IMR-90 (cell line): ENCODE measurements at regions not wholly inside any gene's neighbourhood (a gene's known extent, or its start where the extent isn't known, plus 50 kb on each side); places are given as distances from the start of the nearest gene placed in this dataset.

Experiments
- ATAC-seq: fragments of 200-7000 bp; cut with Tn5 transposase; 2 replicates; pipeline ENCODE4 v1.9.1; 2020; ENCODE audit warnings: low read depth, mild to moderate bottlenecking, moderate library complexity
- BruUV-seq: library from RNA; stranded (reverse); fragments of 400-500 nt; replicated peaks from 2 replicates; lab custom pipeline; 2021; lab: Mats Ljungman, UMichigan
- CTCF ChIA-PET: fragments of 300-600 bp; formaldehyde crosslinking; extraction: SDS; loops from one replicate; lab custom pipeline; 2021; ENCODE audit warnings: antibody characterized with exemption; lab: Yijun Ruan, JAX
- POLR2A ChIA-PET: fragments of 300-600 bp; sonication (Branson Sonifier 250); formaldehyde crosslinking; loops from one replicate; lab custom pipeline; 2022; ENCODE audit warnings: antibody characterized with exemption; ENCODE audit not compliant: unreplicated experiment; lab: Charles Lee
- DNase-seq: peaks from one replicate; pipeline ENCODE4 v3.0.0; 2013
- H2AFZ ChIP-seq: replicated peaks from 2 replicates; pipeline ENCODE3; 2013; ENCODE audit warnings: low read length, mild to moderate bottlenecking; ENCODE audit not compliant: poor library complexity
- H2AK5ac ChIP-seq: 2 replicates; pipeline ENCODE4 v1.6.1; 2013; ENCODE audit warnings: low read depth, low read length, inconsistent platforms
- H2AK9ac ChIP-seq: replicated peaks from 2 replicates; pipeline ENCODE3; 2013; ENCODE audit warnings: mild to moderate bottlenecking, low read depth, low read length, moderate library complexity; ENCODE audit not compliant: poor library complexity
- H2BK120ac ChIP-seq: 2 replicates; pipeline ENCODE4 v1.6.1; 2013; ENCODE audit warnings: low read depth, low read length, inconsistent platforms
- H2BK15ac ChIP-seq: 3 replicates; pipeline ENCODE4 v1.6.1; 2013; ENCODE audit warnings: low read depth, low read length, inconsistent platforms
- H2BK20ac ChIP-seq: 2 replicates; pipeline ENCODE4 v1.6.1; 2013; ENCODE audit warnings: low read depth, mild to moderate bottlenecking, inconsistent platforms, low read length, moderate library complexity
- H2BK5ac ChIP-seq: 2 replicates; pipeline ENCODE4 v1.6.1; 2013; ENCODE audit warnings: mild to moderate bottlenecking, low read depth, low read length, inconsistent platforms; ENCODE audit not compliant: poor library complexity, severe bottlenecking
- H3K14ac ChIP-seq: replicated peaks from 2 replicates; pipeline ENCODE4 v1.6.1; 2013; ENCODE audit warnings: low read depth, low read length, inconsistent platforms
- H3K18ac ChIP-seq: 2 replicates; pipeline ENCODE4 v1.6.1; 2013; ENCODE audit warnings: low read depth, low read length, control low read depth
- H3K23ac ChIP-seq: 2 replicates; pipeline ENCODE4 v1.6.1; 2013; ENCODE audit warnings: low read depth, low read length, inconsistent platforms
- H3K27ac ChIP-seq: 2 replicates; pipeline ENCODE4 v1.5.1; 2013; ENCODE audit warnings: mild to moderate bottlenecking, control low read depth, low read length; ENCODE audit not compliant: insufficient read depth
- H3K27me3 ChIP-seq: 2 replicates; pipeline ENCODE4 v1.6.1; 2013; ENCODE audit warnings: low read length; ENCODE audit not compliant: control insufficient read depth, insufficient read depth
- H3K36me3 ChIP-seq: 2 replicates; pipeline ENCODE4 v1.6.1; 2013; ENCODE audit warnings: low read length, mixed read lengths; ENCODE audit not compliant: control insufficient read depth, insufficient read depth
- H3K4ac ChIP-seq: 2 replicates; pipeline ENCODE4 v1.6.1; 2013; ENCODE audit warnings: low read depth, low read length, inconsistent platforms
- H3K4me1 ChIP-seq: 2 replicates; pipeline ENCODE4 v1.6.1; 2013; ENCODE audit warnings: low read length, mixed read lengths; ENCODE audit not compliant: control insufficient read depth, insufficient read depth
- H3K4me2 ChIP-seq: 2 replicates; pipeline ENCODE4 v1.6.1; 2013; ENCODE audit warnings: low read depth, mild to moderate bottlenecking, control low read depth, low read length, moderate library complexity
- H3K4me3 ChIP-seq: 2 replicates; pipeline ENCODE4 v1.5.1; 2013; ENCODE audit warnings: low read depth, mild to moderate bottlenecking, control low read depth, low read length, moderate library complexity; ENCODE audit not compliant: insufficient read depth
- H3K56ac ChIP-seq: 2 replicates; pipeline ENCODE4 v1.6.1; 2013; ENCODE audit warnings: low read length, inconsistent platforms; ENCODE audit not compliant: insufficient read depth; ENCODE audit errors: extremely low read depth
- H3K79me1 ChIP-seq, 2 experiments: 2 replicates each; pipeline ENCODE4 v1.6.1; 2013; ENCODE audit warnings: low read length in 2 of 2, inconsistent platforms in 1 of 2, low read depth in 1 of 2
- H3K9ac ChIP-seq: 2 replicates; pipeline ENCODE4 v1.6.1; 2013; ENCODE audit warnings: low read depth, low read length, control low read depth
- H3K9me1 ChIP-seq: 2 replicates; pipeline ENCODE4 v1.6.1; 2013; ENCODE audit warnings: low read length, inconsistent platforms; ENCODE audit not compliant: insufficient read depth
- H3K9me3 ChIP-seq: 2 replicates; pipeline ENCODE4 v1.6.1; 2013; ENCODE audit warnings: low read length; ENCODE audit not compliant: control insufficient read depth, insufficient read depth
- H4K20me1 ChIP-seq: 2 replicates; pipeline ENCODE4 v1.6.1; 2013; ENCODE audit warnings: low read length, inconsistent platforms; ENCODE audit not compliant: insufficient read depth
- H4K5ac ChIP-seq: 2 replicates; pipeline ENCODE4 v1.6.1; 2013; ENCODE audit warnings: mild to moderate bottlenecking, low read depth, low read length, control low read depth
- H4K8ac ChIP-seq, 2 experiments: 2 replicates each; pipeline ENCODE4 v1.6.1; 2013; ENCODE audit warnings: low read depth in 2 of 2, low read length in 2 of 2, control low read depth in 1 of 2, inconsistent platforms in 1 of 2
- H4K91ac ChIP-seq: 2 replicates; pipeline ENCODE4 v1.6.1; 2013; ENCODE audit warnings: low read depth, low read length, inconsistent platforms; ENCODE audit not compliant: insufficient read depth
- BHLHE40 ChIP-seq: fragments of 150-350 bp; IDR thresholded peaks from 2 replicates; pipeline ENCODE4 v1.6.1; 2016; ENCODE audit warnings: mild to moderate bottlenecking, low read depth, low read length
- CHD1 ChIP-seq: IDR thresholded peaks from 2 replicates; pipeline ENCODE4 v1.6.1; 2012; ENCODE audit warnings: low read depth, low read length, improper control_type of control experiment
- FOS ChIP-seq: fragments of 150-350 bp; IDR thresholded peaks from 2 replicates; pipeline ENCODE4 v1.6.1; 2016; ENCODE audit warnings: low read depth, low read length
- MAFK ChIP-seq: IDR thresholded peaks from 2 replicates; pipeline ENCODE4 v1.6.1; 2012; ENCODE audit warnings: low read depth, low read length, improper control_type of control experiment
- MAZ ChIP-seq: IDR thresholded peaks from 2 replicates; pipeline ENCODE4 v1.6.1; 2012; ENCODE audit warnings: low read depth, mild to moderate bottlenecking, low read length, improper control_type of control experiment, moderate library complexity, borderline replicate concordance
- MXI1 ChIP-seq: IDR thresholded peaks from 2 replicates; pipeline ENCODE4 v1.6.1; 2012; ENCODE audit warnings: low read depth, mild to moderate bottlenecking, low read length, moderate library complexity, borderline replicate concordance
- NFE2L2 ChIP-seq: fragments of 150-350 bp; IDR thresholded peaks from 2 replicates; pipeline ENCODE4 v1.6.1; 2016; ENCODE audit warnings: low read depth, mild to moderate bottlenecking, low read length
- POLR2A ChIP-seq: IDR thresholded peaks from 2 replicates; pipeline ENCODE4 v1.6.1; 2012; ENCODE audit warnings: mild to moderate bottlenecking, low read depth, low read length
- RAD21 ChIP-seq: IDR thresholded peaks from 2 replicates; pipeline ENCODE4 v1.6.1; 2012; ENCODE audit warnings: low read length, improper control_type of control experiment
- RCOR1 ChIP-seq: IDR thresholded peaks from 2 replicates; pipeline ENCODE4 v1.6.1; 2012; ENCODE audit warnings: mild to moderate bottlenecking, low read length, improper control_type of control experiment; ENCODE audit not compliant: insufficient replicate concordance
- SMC3 ChIP-seq: fragments of 150-350 bp; IDR thresholded peaks from 2 replicates; pipeline ENCODE4 v1.6.1; 2016; ENCODE audit warnings: low read depth, mild to moderate bottlenecking, antibody characterized with exemption, low read length, moderate library complexity
- WGBS, 2 experiments: methylation state at CpG; one replicate each; pipeline versions ENCODE4 v1.1.5 to v1.1.7; 2013; ENCODE audit warnings: missing lambda C conversion rate in 2 of 2; ENCODE audit not compliant: insufficient read length in 1 of 2; ENCODE audit errors: extremely low coverage in 2 of 2; 5-methylcytosine and 5-hydroxymethylcytosine counted together
- dilution Hi-C: fragments of 300-500 bp; cut with HindIII; formaldehyde crosslinking; loops from one replicate; pipeline ENCODE4 v1.14.3; 2018; ENCODE audit warnings: low sequenced_read_pairs; ENCODE audit not compliant: unreplicated experiment
- in situ Hi-C: fragments of 300-500 bp; cut with MboI; formaldehyde crosslinking; loops from 3 replicates; pipeline ENCODE4 v1.14.3; 2019; ENCODE audit warnings: low sequenced_read_pairs, inconsistent platforms, mixed read lengths
- intact Hi-C: fragments of 100-400 bp; cut with micrococcal nuclease; formaldehyde crosslinking; loops from 2 replicates; pipeline ENCODE4 v1.10.0; 2022
- TF ChIP-seq, protein P1 (sequence below): fragments of 150-350 bp; IDR thresholded peaks from 2 replicates; pipeline ENCODE4 v1.6.1; 2017; ENCODE audit warnings: mild to moderate bottlenecking, antibody characterized with exemption, low read length, low read depth
- TF ChIP-seq, protein P2 (sequence below): conservative IDR thresholded peaks from 2 replicates; pipeline ENCODE4 v1.5.1; 2012; ENCODE audit warnings: mild to moderate bottlenecking, low read depth, low read length, improper control_type of control experiment
- TF ChIP-seq, protein P3 (sequence below): fragments of 150-350 bp; IDR thresholded peaks from 2 replicates; pipeline ENCODE4 v1.6.1; 2016; ENCODE audit warnings: low read depth, mild to moderate bottlenecking, low read length, moderate library complexity, borderline replicate concordance

DNA sequence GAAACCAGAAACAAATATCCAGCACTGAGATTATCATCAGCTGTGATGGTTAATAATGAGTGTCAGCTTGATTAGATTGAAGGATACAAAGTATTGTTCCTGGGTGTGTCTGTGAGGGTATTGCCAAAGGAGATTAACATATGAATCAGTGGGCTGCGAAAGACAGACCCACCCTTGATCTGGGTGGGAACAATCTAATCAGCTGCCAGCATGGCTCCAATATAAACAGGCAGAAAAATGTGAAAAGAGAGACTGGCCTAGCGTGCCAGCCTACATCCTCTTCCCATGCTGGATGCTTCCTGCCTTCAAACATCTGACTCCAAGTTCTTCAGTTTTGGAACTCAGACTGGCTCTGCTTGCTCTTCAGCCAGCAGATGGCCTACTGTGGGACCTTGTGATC lies 869.5 kb downstream of the SI start:
- H2BK120ac ChIP-seq: no peak overlapping the region
- ChIA-PET POLR2A (no interaction called here), CTCF (no interaction called here)
- no peak overlapping the region for H2BK20ac ChIP-seq
- H2BK5ac ChIP-seq: no peak overlapping the region
- H3K27me3 ChIP-seq: no peaks in the 10 kb centered on the region
- H3K56ac ChIP-seq: no peak overlapping the region
- no peak overlapping the region for H3K4me3 ChIP-seq
- H4K5ac ChIP-seq: no peak overlapping the region
- H4K8ac ChIP-seq: no peak overlapping the region
- dilution Hi-C loops: no loop called here
- intact Hi-C loops: no loop called here
- no peak overlapping the region for H3K18ac ChIP-seq
- H3K14ac ChIP-seq: no peak overlapping the region
- no peaks in the 10 kb centered on the region for H3K36me3 ChIP-seq
- H3K4me1 ChIP-seq: no peaks in the 10 kb centered on the region
- no peaks in the 10 kb centered on the region for H3K9me1 ChIP-seq
- in situ Hi-C loops: no loop called here
- H3K9me3 ChIP-seq: peaks cover 8% of the 10 kb centered on the region
- no peak overlapping the region for H3K23ac ChIP-seq
- no TSS peak for BruUV-seq
- H2AK5ac ChIP-seq: no peak overlapping the region
- no peak overlapping the region for H3K4me2 ChIP-seq
- H3K9ac ChIP-seq: no peak overlapping the region
- DNase-seq (no peak), ATAC-seq (no peak)
- no peaks in the 10 kb centered on the region for H4K20me1 ChIP-seq
- H3K79me1 ChIP-seq: no peaks in the 10 kb centered on the region
- TF ChIP-seq RCOR1: no peak
- no peak for TF ChIP-seq POLR2A
- no peak for TF ChIP-seq MXI1
- no peak for TF ChIP-seq MAFK
- no peak for TF ChIP-seq SMC3
- TF ChIP-seq BHLHE40: no peak
- no peak for TF ChIP-seq CHD1
- TF ChIP-seq, protein P1, sequence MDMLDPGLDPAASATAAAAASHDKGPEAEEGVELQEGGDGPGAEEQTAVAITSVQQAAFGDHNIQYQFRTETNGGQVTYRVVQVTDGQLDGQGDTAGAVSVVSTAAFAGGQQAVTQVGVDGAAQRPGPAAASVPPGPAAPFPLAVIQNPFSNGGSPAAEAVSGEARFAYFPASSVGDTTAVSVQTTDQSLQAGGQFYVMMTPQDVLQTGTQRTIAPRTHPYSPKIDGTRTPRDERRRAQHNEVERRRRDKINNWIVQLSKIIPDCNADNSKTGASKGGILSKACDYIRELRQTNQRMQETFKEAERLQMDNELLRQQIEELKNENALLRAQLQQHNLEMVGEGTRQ: no peak
- TF ChIP-seq FOS: no peak
- TF ChIP-seq, protein P2, sequence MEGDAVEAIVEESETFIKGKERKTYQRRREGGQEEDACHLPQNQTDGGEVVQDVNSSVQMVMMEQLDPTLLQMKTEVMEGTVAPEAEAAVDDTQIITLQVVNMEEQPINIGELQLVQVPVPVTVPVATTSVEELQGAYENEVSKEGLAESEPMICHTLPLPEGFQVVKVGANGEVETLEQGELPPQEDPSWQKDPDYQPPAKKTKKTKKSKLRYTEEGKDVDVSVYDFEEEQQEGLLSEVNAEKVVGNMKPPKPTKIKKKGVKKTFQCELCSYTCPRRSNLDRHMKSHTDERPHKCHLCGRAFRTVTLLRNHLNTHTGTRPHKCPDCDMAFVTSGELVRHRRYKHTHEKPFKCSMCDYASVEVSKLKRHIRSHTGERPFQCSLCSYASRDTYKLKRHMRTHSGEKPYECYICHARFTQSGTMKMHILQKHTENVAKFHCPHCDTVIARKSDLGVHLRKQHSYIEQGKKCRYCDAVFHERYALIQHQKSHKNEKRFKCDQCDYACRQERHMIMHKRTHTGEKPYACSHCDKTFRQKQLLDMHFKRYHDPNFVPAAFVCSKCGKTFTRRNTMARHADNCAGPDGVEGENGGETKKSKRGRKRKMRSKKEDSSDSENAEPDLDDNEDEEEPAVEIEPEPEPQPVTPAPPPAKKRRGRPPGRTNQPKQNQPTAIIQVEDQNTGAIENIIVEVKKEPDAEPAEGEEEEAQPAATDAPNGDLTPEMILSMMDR: no peak
- TF ChIP-seq, protein P3, sequence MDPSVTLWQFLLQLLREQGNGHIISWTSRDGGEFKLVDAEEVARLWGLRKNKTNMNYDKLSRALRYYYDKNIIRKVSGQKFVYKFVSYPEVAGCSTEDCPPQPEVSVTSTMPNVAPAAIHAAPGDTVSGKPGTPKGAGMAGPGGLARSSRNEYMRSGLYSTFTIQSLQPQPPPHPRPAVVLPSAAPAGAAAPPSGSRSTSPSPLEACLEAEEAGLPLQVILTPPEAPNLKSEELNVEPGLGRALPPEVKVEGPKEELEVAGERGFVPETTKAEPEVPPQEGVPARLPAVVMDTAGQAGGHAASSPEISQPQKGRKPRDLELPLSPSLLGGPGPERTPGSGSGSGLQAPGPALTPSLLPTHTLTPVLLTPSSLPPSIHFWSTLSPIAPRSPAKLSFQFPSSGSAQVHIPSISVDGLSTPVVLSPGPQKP: no peak
- TF ChIP-seq MAZ: no peak
- no peak for TF ChIP-seq NFE2L2
- no peak for TF ChIP-seq RAD21
- no peak overlapping the region for H3K4ac ChIP-seq
- no peak overlapping the region for H2AFZ ChIP-seq
- H2BK15ac ChIP-seq: no peak overlapping the region
- no CpG with 5 or more reads among the region's 2 CpGs for WGBS, 2 experiments
- H2AK9ac ChIP-seq: no peak overlapping the region
- no peak overlapping the region for H3K27ac ChIP-seq
- H4K91ac ChIP-seq: no peak overlapping the region
